K562 (cell line): ENCODE measurements at regions not wholly inside any gene's neighbourhood (a gene's known extent, or its start where the extent isn't known, plus 50 kb on each side); places are given as distances from the start of the nearest gene placed in this dataset.

Source experiments
- ATAC-seq: fragments of 200-7000 bp; cut with Tn5 transposase; 3 replicates; pipeline ENCODE4 v1.9.1; 2020; ENCODE audit warnings: moderate library complexity
- BruUV-seq: library from RNA; stranded (reverse); fragments of 400-500 nt; replicated peaks from 2 replicates; lab custom pipeline; 2021; lab: Mats Ljungman, UMichigan
- CTCF ChIA-PET: fragments of 300-600 bp; formaldehyde crosslinking; extraction: SDS; loops from one replicate; lab custom pipeline; 2021; ENCODE audit warnings: low intra/inter-chr PET ratio; lab: Yijun Ruan, JAX
- POLR2A ChIA-PET: fragments of 300-600, 350-650 bp; sonication (Branson Sonifier 250); formaldehyde crosslinking; extraction: SDS; loops from one replicate; lab custom pipeline; 2021; ENCODE audit warnings: antibody characterized with exemption, inconsistent platforms; lab: Yijun Ruan, JAX
- DNase-seq, 4 experiments: peaks; one replicate each; pipeline versions ENCODE4 v3.0.0 to v3.0.0-alpha.2; 2011 to 2018; ENCODE audit warnings: low spot score in 3 of 4, mixed read lengths in 3 of 4; ENCODE audit errors: extremely low read depth in 1 of 4
- FAIRE-seq: peaks from 2 replicates; lab custom pipeline; 2011; peaks lifted over from hg19 to GRCh38; lab: Jason Lieb, UNC
- H2AFZ ChIP-seq: 2 replicates; pipeline ENCODE4 v1.6.0; 2011; ENCODE audit warnings: low read depth, low read length, control low read depth, inconsistent platforms
- H3K27ac ChIP-seq: fragments of 200-600 bp; 3 replicates; pipeline ENCODE4 v1.8.0; 2011; ENCODE audit warnings: low read depth, mild to moderate bottlenecking, control low read depth, inconsistent platforms, low read length, moderate library complexity, mixed read lengths; ENCODE audit errors: extremely low read depth
- H3K27me3 ChIP-seq, 2 experiments: fragments of 300-600 bp in 1 of 2; 2 replicates in 1 of 2; 3 replicates in 1 of 2; pipeline versions ENCODE4 v1.6.0 to v1.8.0; 2011; ENCODE audit warnings: inconsistent platforms in 2 of 2, low read length in 2 of 2, mild to moderate bottlenecking in 1 of 2, mixed read lengths in 1 of 2, moderate library complexity in 1 of 2; ENCODE audit not compliant: control insufficient read depth in 2 of 2, insufficient read depth in 2 of 2
- H3K36me3 ChIP-seq: fragments of 300-600 bp; 3 replicates; pipeline ENCODE4 v1.8.0; 2011; ENCODE audit warnings: mild to moderate bottlenecking, low read length, inconsistent platforms; ENCODE audit not compliant: control insufficient read depth, insufficient read depth
- H3K4me1 ChIP-seq, 2 experiments: fragments of 200-600 bp in 1 of 2; replicated peaks in 1 of 2; 2 replicates in 1 of 2; 3 replicates in 1 of 2; pipeline versions ENCODE4 v1.5.1 to v1.8.0; 2011; ENCODE audit warnings: inconsistent platforms in 2 of 2, low read length in 2 of 2, mild to moderate bottlenecking in 1 of 2, mixed read lengths in 1 of 2, moderate library complexity in 1 of 2; ENCODE audit not compliant: control insufficient read depth in 2 of 2, insufficient read depth in 2 of 2
- H3K4me2 ChIP-seq: 2 replicates; pipeline ENCODE4 v1.6.1; 2011; ENCODE audit warnings: low read length, control low read depth, inconsistent platforms, mixed read lengths; ENCODE audit not compliant: insufficient read depth
- H3K4me3 ChIP-seq: fragments of 200-600 bp; sonication (generic), shearing (Covaris generic); 2 replicates; pipeline ENCODE4 v1.5.1; 2016; ENCODE audit warnings: control low read depth, inconsistent platforms
- H3K79me2 ChIP-seq: fragments of 200-600 bp; 3 replicates; pipeline ENCODE4 v1.8.0; 2011; ENCODE audit warnings: low read length, inconsistent platforms; ENCODE audit not compliant: control insufficient read depth, insufficient read depth
- H3K9ac ChIP-seq, 2 experiments: 2 replicates each; pipeline versions ENCODE4 v1.6.0 to v1.6.1; 2011; ENCODE audit warnings: low read depth in 2 of 2, low read length in 2 of 2, control low read depth in 1 of 2, inconsistent platforms in 1 of 2, mild to moderate bottlenecking in 1 of 2, mixed read lengths in 1 of 2; ENCODE audit not compliant: insufficient read depth in 1 of 2
- H3K9me1 ChIP-seq: one replicate; pipeline ENCODE4 v1.6.0; 2011; ENCODE audit warnings: inconsistent platforms, mild to moderate bottlenecking, low read length, moderate library complexity; ENCODE audit not compliant: control insufficient read depth, insufficient read depth
- H3K9me3 ChIP-seq: replicated peaks from 2 replicates; pipeline ENCODE4 v1.5.1; 2011; ENCODE audit warnings: low read depth, low read length, inconsistent platforms; ENCODE audit not compliant: control insufficient read depth, insufficient read depth
- H4K20me1 ChIP-seq: replicated peaks from 2 replicates; pipeline ENCODE4 v1.6.1; 2011; ENCODE audit warnings: low read length, inconsistent platforms, mixed read lengths; ENCODE audit not compliant: control insufficient read depth, insufficient read depth
- ARNT ChIP-seq, 2 experiments: fragments of 450-650 bp; IDR thresholded peaks; 2 replicates each; pipeline ENCODE4 v1.6.1; 2016; ENCODE audit warnings: mild to moderate bottlenecking in 1 of 2
- CEBPG ChIP-seq, 3 experiments: fragments of 200-800 bp in 1 of 3; sonication (Bioruptor generic) in 1 of 3; sonication (generic) in 1 of 3; formaldehyde crosslinking in 1 of 3; IDR thresholded peaks in 2 of 3; conservative IDR thresholded peaks in 1 of 3; 2 replicates each; pipeline versions ENCODE4 v1.6.1 to v1.8.0; 2016 to 2022; ENCODE audit warnings: missing compliant biosample characterization in 2 of 3, missing genetic modification characterization in 2 of 3, mild to moderate bottlenecking in 1 of 3, missing genetic modification reagents in 1 of 3
- HOXB6 ChIP-seq: fragments of 250-450 bp; sonication (Bioruptor Pico); IDR thresholded peaks from 2 replicates; pipeline ENCODE4 v1.5.1; 2022; ENCODE audit warnings: mild to moderate bottlenecking, borderline replicate concordance
- LEF1 ChIP-seq: fragments of 450-650 bp; IDR thresholded peaks from 2 replicates; pipeline ENCODE4 v1.6.1; 2016; ENCODE audit warnings: mild to moderate bottlenecking
- RHOXF2B ChIP-seq: fragments of 250-450 bp; sonication (Bioruptor Pico); conservative IDR thresholded peaks from 2 replicates; pipeline ENCODE4 v1.5.1; 2021
- ZC3H4 ChIP-seq: sonication (generic); formaldehyde crosslinking; IDR thresholded peaks from 2 replicates; pipeline ENCODE4 v1.9.0; 2021; ENCODE audit warnings: missing genetic modification reagents, borderline replicate concordance
- WGBS: fragments of 100-300 bp; shearing (Covaris generic); methylation state at CpG from one replicate; pipeline ENCODE4 v1.1.6; 2016; ENCODE audit warnings: low coverage, mixed read lengths; ENCODE audit not compliant: insufficient coverage; ENCODE audit errors: missing lambda C conversion rate; 5-methylcytosine and 5-hydroxymethylcytosine counted together
- in situ Hi-C: fragments of 300-500 bp; cut with MboI; formaldehyde crosslinking; loops from 4 replicates; pipeline ENCODE4 v1.15.0; 2018; ENCODE audit warnings: inconsistent platforms, mixed read lengths
- intact Hi-C: fragments of 100-400 bp; cut with micrococcal nuclease; formaldehyde crosslinking; loops from 2 replicates; pipeline ENCODE4 v1.14.2; 2022
- TF ChIP-seq, protein P1 (sequence below), 2 experiments: IDR thresholded peaks; 2 replicates each; pipeline ENCODE4 v1.6.1; 2011; ENCODE audit warnings: borderline replicate concordance in 1 of 2, control low read depth in 1 of 2, low read depth in 1 of 2, low read length in 1 of 2, mild to moderate bottlenecking in 1 of 2, mixed read lengths in 1 of 2, moderate library complexity in 1 of 2; ENCODE audit not compliant: insufficient read depth in 1 of 2, insufficient read length in 1 of 2, poor library complexity in 1 of 2, severe bottlenecking in 1 of 2; ENCODE audit errors: extremely low read depth in 1 of 2
- TF ChIP-seq, protein P2 (sequence below): fragments of 450-650 bp; formaldehyde crosslinking; IDR thresholded peaks from 2 replicates; pipeline ENCODE4 v1.4.0; 2022; ENCODE audit warnings: missing genetic modification characterization
- TF ChIP-seq, protein P3 (sequence below): fragments of 450-650 bp; IDR thresholded peaks from 2 replicates; pipeline ENCODE4 v1.6.1; 2016; ENCODE audit warnings: borderline replicate concordance
- TF ChIP-seq, protein P4 (sequence below): sonication (generic); formaldehyde crosslinking; IDR thresholded peaks from 2 replicates; pipeline ENCODE4 v1.8.0; 2023; ENCODE audit warnings: missing genetic modification reagents, mild to moderate bottlenecking, borderline replicate concordance

DNA sequence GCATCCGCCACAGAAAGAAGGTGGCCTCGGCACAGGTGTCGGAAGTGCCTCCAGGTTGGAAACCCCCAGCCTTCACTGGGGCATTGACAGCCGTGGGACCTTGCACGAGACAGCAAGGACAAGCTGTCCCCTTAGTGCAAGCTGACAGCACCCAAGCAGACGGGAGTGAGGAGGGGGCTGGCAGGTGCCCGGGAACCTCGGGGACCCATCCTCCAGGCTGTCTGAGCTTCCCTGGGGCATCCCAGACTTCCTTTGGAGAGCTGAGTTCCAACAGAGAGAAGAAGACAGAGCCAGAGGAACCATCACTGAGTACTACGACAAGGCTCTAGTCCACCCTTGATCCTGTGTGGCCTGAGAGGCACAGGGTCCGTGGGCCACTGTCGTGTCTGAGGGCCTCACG, 100.6 kb upstream of the RAB4A start:
- DNase-seq (no peak), FAIRE-seq (no peak), ATAC-seq (no peak)
- no peak overlapping the region for H3K4me3 ChIP-seq
- no peaks in the 10 kb centered on the region for H3K79me2 ChIP-seq
- H2AFZ ChIP-seq = no peak overlapping the region
- TF ChIP-seq, protein P1, sequence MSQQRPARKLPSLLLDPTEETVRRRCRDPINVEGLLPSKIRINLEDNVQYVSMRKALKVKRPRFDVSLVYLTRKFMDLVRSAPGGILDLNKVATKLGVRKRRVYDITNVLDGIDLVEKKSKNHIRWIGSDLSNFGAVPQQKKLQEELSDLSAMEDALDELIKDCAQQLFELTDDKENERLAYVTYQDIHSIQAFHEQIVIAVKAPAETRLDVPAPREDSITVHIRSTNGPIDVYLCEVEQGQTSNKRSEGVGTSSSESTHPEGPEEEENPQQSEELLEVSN (IDR thresholded peaks at IDR 0.05; ENCODE audit: borderline replicate concordance in 1 of 2, extremely low read depth in 1 of 2, insufficient read depth in 1 of 2, insufficient read length in 1 of 2, low read depth in 1 of 2, low read length in 1 of 2, poor library complexity in 1 of 2, severe bottlenecking in 1 of 2) = no peak
- TF ChIP-seq LEF1 = no peak
- TF ChIP-seq ZC3H4 = no peak
- TF ChIP-seq, protein P2, sequence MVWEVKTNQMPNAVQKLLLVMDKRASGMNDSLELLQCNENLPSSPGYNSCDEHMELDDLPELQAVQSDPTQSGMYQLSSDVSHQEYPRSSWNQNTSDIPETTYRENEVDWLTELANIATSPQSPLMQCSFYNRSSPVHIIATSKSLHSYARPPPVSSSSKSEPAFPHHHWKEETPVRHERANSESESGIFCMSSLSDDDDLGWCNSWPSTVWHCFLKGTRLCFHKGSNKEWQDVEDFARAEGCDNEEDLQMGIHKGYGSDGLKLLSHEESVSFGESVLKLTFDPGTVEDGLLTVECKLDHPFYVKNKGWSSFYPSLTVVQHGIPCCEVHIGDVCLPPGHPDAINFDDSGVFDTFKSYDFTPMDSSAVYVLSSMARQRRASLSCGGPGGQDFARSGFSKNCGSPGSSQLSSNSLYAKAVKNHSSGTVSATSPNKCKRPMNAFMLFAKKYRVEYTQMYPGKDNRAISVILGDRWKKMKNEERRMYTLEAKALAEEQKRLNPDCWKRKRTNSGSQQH = no peak
- TF ChIP-seq RHOXF2B = no peak
- no peak for TF ChIP-seq HOXB6 (CRISPR knock-in tag)
- TF ChIP-seq, protein P3, sequence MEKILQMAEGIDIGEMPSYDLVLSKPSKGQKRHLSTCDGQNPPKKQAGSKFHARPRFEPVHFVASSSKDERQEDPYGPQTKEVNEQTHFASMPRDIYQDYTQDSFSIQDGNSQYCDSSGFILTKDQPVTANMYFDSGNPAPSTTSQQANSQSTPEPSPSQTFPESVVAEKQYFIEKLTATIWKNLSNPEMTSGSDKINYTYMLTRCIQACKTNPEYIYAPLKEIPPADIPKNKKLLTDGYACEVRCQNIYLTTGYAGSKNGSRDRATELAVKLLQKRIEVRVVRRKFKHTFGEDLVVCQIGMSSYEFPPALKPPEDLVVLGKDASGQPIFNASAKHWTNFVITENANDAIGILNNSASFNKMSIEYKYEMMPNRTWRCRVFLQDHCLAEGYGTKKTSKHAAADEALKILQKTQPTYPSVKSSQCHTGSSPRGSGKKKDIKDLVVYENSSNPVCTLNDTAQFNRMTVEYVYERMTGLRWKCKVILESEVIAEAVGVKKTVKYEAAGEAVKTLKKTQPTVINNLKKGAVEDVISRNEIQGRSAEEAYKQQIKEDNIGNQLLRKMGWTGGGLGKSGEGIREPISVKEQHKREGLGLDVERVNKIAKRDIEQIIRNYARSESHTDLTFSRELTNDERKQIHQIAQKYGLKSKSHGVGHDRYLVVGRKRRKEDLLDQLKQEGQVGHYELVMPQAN = no peak
- TF ChIP-seq, protein P4, sequence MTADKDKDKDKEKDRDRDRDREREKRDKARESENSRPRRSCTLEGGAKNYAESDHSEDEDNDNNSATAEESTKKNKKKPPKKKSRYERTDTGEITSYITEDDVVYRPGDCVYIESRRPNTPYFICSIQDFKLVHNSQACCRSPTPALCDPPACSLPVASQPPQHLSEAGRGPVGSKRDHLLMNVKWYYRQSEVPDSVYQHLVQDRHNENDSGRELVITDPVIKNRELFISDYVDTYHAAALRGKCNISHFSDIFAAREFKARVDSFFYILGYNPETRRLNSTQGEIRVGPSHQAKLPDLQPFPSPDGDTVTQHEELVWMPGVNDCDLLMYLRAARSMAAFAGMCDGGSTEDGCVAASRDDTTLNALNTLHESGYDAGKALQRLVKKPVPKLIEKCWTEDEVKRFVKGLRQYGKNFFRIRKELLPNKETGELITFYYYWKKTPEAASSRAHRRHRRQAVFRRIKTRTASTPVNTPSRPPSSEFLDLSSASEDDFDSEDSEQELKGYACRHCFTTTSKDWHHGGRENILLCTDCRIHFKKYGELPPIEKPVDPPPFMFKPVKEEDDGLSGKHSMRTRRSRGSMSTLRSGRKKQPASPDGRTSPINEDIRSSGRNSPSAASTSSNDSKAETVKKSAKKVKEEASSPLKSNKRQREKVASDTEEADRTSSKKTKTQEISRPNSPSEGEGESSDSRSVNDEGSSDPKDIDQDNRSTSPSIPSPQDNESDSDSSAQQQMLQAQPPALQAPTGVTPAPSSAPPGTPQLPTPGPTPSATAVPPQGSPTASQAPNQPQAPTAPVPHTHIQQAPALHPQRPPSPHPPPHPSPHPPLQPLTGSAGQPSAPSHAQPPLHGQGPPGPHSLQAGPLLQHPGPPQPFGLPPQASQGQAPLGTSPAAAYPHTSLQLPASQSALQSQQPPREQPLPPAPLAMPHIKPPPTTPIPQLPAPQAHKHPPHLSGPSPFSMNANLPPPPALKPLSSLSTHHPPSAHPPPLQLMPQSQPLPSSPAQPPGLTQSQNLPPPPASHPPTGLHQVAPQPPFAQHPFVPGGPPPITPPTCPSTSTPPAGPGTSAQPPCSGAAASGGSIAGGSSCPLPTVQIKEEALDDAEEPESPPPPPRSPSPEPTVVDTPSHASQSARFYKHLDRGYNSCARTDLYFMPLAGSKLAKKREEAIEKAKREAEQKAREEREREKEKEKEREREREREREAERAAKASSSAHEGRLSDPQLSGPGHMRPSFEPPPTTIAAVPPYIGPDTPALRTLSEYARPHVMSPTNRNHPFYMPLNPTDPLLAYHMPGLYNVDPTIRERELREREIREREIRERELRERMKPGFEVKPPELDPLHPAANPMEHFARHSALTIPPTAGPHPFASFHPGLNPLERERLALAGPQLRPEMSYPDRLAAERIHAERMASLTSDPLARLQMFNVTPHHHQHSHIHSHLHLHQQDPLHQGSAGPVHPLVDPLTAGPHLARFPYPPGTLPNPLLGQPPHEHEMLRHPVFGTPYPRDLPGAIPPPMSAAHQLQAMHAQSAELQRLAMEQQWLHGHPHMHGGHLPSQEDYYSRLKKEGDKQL (CRISPR knock-in tag) = no peak
- TF ChIP-seq CEBPG (CRISPR knock-in tag; IDR thresholded peaks at IDR 0.05) = no peak
- TF ChIP-seq CEBPG (tag; conservative IDR thresholded peaks at IDR 0.05 in 1 of 2, IDR thresholded peaks at IDR 0.05 in 1 of 2) = no peak
- TF ChIP-seq ARNT (IDR thresholded peaks at IDR 0.05) = no peak
- intact Hi-C loops (no loop called here), in situ Hi-C loops (no loop called here)
- H3K27me3 ChIP-seq = peaks cover 30 to 54% of the 10 kb centered on the region in 2 experiments
- H4K20me1 ChIP-seq = no peaks in the 10 kb centered on the region
- no peak overlapping the region for H3K9ac ChIP-seq
- H3K27ac ChIP-seq = no peak overlapping the region
- no peak overlapping the region for H3K4me2 ChIP-seq
- no peaks in the 10 kb centered on the region for H3K36me3 ChIP-seq
- WGBS = 0% methylated on average over 11 of the region's 12 CpGs
- CTCF ChIA-PET = no interaction called here
- POLR2A ChIA-PET = no interaction called here
- H3K4me1 ChIP-seq = no peaks in the 10 kb centered on the region
- H3K9me1 ChIP-seq = no peaks in the 10 kb centered on the region
- BruUV-seq = no TSS peak
- no peaks in the 10 kb centered on the region for H3K9me3 ChIP-seq
